Fibroblast of lung (primary cell): ENCODE measurements at regions not wholly inside any gene's neighbourhood (a gene's known extent, or its start where the extent isn't known, plus 50 kb on each side); places are given as distances from the start of the nearest gene placed in this dataset.

Source experiments
- EZH2 ChIP-seq: IDR thresholded peaks from 2 replicates; pipeline ENCODE4 v1.5.1; 2012; ENCODE audit warnings: low read length, control low read depth, mild to moderate bottlenecking; ENCODE audit errors: missing control alignments
- TF ChIP-seq, protein P1 (sequence below), 2 donors: IDR thresholded peaks in 1 of 2; conservative IDR thresholded peaks in 1 of 2; 1 replicate in 1 of 2; 2 replicates in 1 of 2; pipeline ENCODE4 v1.5.1; 2011 to 2012; ENCODE audit warnings: low read length in 2 of 2, control low read depth in 1 of 2, inconsistent platforms in 1 of 2, low read depth in 1 of 2, mild to moderate bottlenecking in 1 of 2

DNA sequence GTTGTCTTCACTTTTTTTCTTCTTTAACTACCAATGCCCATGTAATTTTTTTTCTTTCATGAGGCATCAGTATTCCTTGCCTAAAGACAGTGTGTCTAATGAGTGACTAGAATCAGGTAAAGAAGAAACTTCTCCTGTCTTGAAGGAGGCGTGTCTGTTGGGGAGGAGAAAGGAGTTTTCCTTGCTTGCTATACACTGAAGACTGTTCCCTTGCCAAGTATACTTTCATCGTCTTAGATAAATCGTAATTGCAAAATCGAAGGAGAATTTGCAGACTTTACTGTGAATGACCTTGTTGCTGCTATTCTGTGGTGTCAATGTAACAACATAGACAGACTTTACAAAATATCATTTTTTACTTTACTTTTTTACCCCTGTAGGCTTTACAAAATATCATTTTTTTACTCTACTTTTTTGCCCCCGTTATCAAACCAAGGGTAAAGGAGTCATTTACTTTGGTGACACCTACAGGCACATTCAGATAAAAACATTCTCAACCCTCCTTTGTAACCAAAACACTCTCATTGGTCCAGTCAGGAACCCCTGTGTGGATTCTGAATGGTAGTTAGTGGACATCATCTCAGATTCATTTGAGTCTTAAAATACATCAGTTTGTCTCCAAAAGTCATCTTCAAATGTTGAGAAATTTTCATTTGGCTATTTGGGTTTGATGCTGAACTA, 232.4 kb downstream of the AHR start:
- TF ChIP-seq, protein P1, sequence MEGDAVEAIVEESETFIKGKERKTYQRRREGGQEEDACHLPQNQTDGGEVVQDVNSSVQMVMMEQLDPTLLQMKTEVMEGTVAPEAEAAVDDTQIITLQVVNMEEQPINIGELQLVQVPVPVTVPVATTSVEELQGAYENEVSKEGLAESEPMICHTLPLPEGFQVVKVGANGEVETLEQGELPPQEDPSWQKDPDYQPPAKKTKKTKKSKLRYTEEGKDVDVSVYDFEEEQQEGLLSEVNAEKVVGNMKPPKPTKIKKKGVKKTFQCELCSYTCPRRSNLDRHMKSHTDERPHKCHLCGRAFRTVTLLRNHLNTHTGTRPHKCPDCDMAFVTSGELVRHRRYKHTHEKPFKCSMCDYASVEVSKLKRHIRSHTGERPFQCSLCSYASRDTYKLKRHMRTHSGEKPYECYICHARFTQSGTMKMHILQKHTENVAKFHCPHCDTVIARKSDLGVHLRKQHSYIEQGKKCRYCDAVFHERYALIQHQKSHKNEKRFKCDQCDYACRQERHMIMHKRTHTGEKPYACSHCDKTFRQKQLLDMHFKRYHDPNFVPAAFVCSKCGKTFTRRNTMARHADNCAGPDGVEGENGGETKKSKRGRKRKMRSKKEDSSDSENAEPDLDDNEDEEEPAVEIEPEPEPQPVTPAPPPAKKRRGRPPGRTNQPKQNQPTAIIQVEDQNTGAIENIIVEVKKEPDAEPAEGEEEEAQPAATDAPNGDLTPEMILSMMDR (conservative IDR thresholded peaks at IDR 0.05 in 1 of 2, IDR thresholded peaks at IDR 0.05 in 1 of 2; ENCODE audit: low read depth in 1 of 2, low read length in 2 of 2) = no peak
- no peak for TF ChIP-seq EZH2
